ENCODE measurements at regions not wholly inside any gene's neighbourhood (a gene's known extent, or its start where the extent isn't known, plus 50 kb on each side); places are given as distances from the start of the nearest gene placed in this dataset.

DNA sequence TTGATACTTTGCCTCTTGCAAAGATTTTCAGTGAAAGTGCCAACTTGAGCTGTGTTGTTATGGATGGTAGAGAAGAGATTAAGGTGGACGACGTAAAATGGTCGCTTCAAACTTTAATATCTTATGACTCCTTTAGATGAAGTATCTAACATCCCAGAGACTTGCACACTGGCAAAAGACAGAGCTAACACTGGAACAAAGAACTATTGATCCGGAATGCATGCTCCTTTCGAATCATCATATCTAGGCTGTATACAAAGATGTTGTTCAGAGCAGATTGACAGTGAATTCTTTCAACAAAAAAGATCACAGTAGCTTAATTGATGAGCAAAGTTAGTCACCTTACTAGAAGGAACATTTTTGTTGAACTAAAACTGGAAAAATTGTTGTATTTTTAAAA lies 592.7 kb downstream of the NXPH1 start:
- H3K9me3 ChIP-seq (ENCODE audit: control insufficient read depth, insufficient read depth, low read depth, low read length) = no peaks in the 10 kb centered on the region
- no peak for TF ChIP-seq ZNF664 (tag by site-specific recombination; IDR thresholded peaks at IDR 0.05)
- CTCF ChIA-PET = no interaction called here
- no peaks in the 10 kb centered on the region for H3K4me1 ChIP-seq (ENCODE audit: control insufficient read depth, insufficient read depth, low read length)
- H3K4me3 ChIP-seq (ENCODE audit: low read depth, low read length) = no peak overlapping the region
- POLR2A ChIA-PET = no interaction called here
- H3K36me3 ChIP-seq (ENCODE audit: control insufficient read depth in 2 of 2, insufficient read depth in 1 of 2, low read length in 2 of 2) = no peaks in the 10 kb centered on the region
- no peak overlapping the region for H3K27ac ChIP-seq (ENCODE audit: extremely low read depth, low read depth, low read length)

DNA sequence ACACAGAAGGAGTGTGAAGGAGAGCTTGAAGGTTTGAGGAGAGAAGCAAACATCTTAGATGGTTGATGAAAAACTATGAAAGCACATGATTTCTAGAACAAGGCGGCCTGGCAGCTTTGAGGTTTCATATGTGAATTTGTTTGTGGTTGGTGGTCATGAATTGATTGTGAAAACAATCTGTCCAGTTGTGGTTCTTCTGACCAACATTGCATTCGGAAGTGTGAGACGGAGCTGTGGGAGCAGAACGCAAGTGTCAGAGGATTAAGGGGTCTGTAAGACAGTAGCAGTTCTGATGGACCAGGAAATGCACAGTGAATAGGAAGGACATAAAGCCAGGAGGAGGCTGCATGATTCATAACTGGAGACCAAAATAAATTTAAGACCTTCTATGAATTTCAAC lies 594.6 kb downstream of the NXPH1 start:
- ChIA-PET POLR2A (no interaction called here), CTCF (no interaction called here)
- Histone ChIP-seq H3K4me1 (ENCODE audit: control insufficient read depth, insufficient read depth, low read length) (no peaks in the 10 kb centered on the region), H3K27ac (ENCODE audit: extremely low read depth, low read depth, low read length) (no peak overlapping the region), H3K36me3 (ENCODE audit: control insufficient read depth in 2 of 2, insufficient read depth in 1 of 2, low read length in 2 of 2) (no peaks in the 10 kb centered on the region), H3K9me3 (ENCODE audit: control insufficient read depth, insufficient read depth, low read depth, low read length) (no peaks in the 10 kb centered on the region), H3K4me3 (ENCODE audit: low read depth, low read length) (no peak overlapping the region)
- no peak for TF ChIP-seq RBAK (tag by site-specific recombination; IDR thresholded peaks at IDR 0.05)
- TF ChIP-seq ZNF214 (tag by site-specific recombination; IDR thresholded peaks at IDR 0.05; ENCODE audit: borderline replicate concordance) = no peak
- TF ChIP-seq ZNF211 (tag by site-specific recombination; IDR thresholded peaks at IDR 0.05; ENCODE audit: low read depth) = no peak
- TF ChIP-seq ZNF138 (tag by site-specific recombination; IDR thresholded peaks at IDR 0.05; ENCODE audit: borderline replicate concordance) = no peak
- no peak for TF ChIP-seq ZNF23 (tag by site-specific recombination; IDR thresholded peaks at IDR 0.05; ENCODE audit: borderline replicate concordance)
- no peak for TF ChIP-seq ZNF19 (tag by site-specific recombination; IDR thresholded peaks at IDR 0.05; ENCODE audit: low read depth)
- TF ChIP-seq, protein P1, sequence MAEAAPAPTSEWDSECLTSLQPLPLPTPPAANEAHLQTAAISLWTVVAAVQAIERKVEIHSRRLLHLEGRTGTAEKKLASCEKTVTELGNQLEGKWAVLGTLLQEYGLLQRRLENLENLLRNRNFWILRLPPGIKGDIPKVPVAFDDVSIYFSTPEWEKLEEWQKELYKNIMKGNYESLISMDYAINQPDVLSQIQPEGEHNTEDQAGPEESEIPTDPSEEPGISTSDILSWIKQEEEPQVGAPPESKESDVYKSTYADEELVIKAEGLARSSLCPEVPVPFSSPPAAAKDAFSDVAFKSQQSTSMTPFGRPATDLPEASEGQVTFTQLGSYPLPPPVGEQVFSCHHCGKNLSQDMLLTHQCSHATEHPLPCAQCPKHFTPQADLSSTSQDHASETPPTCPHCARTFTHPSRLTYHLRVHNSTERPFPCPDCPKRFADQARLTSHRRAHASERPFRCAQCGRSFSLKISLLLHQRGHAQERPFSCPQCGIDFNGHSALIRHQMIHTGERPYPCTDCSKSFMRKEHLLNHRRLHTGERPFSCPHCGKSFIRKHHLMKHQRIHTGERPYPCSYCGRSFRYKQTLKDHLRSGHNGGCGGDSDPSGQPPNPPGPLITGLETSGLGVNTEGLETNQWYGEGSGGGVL (tag by site-specific recombination; IDR thresholded peaks at IDR 0.05) = no peak
- TF ChIP-seq KLF8 (tag by site-specific recombination; IDR thresholded peaks at IDR 0.05) = no peak
- TF ChIP-seq PRDM4 (tag by site-specific recombination; IDR thresholded peaks at IDR 0.05) = no peak
- TF ChIP-seq ZNF2 (tag by site-specific recombination; IDR thresholded peaks at IDR 0.05) = no peak

DNA sequence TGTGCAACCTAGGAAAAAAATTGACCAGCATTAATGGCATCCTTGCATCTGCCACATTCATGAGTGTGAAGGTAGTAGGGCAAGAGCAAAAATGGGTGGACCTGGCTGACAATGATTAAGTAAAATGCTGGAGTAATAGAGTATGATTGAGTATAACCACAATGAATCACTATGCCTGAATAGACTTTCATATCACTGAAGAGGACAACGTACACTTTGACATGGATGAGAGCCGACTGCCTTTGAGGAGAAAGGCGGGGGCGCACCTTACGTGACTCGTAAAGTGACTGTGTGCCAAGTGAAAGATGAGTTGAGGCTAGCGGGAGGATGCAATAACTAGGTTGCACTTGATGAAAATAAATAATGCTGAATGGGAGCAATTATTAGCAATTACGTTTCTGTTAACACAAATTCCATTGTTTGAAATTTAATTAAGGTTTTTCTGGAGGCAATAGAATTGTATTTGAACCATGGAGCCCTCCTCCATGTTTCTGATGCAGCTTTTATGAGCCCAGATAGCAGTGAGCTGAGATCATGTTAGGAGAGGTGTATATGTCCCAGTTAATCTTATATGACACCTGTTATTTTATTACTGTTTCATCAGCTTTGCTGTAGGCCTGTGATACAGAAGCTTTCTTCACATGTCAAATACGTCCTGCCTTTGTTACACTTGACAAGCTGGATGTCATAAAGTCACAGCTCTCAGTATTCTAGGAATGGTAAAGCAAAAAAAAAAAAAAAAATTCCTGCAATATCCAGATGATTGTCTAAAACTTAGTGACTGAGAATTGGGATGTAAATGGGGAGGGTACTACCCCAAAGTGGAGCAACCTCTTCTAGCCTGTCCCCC lies 596.5 kb downstream of the NXPH1 start:
- Histone ChIP-seq H3K9me3 (ENCODE audit: control insufficient read depth, insufficient read depth, low read depth, low read length) (no peaks in the 10 kb centered on the region), H3K36me3 (ENCODE audit: control insufficient read depth in 2 of 2, insufficient read depth in 1 of 2, low read length in 2 of 2) (no peaks in the 10 kb centered on the region), H3K4me3 (ENCODE audit: low read depth, low read length) (no peak overlapping the region), H3K27ac (ENCODE audit: extremely low read depth, low read depth, low read length) (no peak overlapping the region), H3K4me1 (ENCODE audit: control insufficient read depth, insufficient read depth, low read length) (no peaks in the 10 kb centered on the region)
- ChIA-PET POLR2A (no interaction called here), CTCF (no interaction called here)
- TF ChIP-seq, protein P2, sequence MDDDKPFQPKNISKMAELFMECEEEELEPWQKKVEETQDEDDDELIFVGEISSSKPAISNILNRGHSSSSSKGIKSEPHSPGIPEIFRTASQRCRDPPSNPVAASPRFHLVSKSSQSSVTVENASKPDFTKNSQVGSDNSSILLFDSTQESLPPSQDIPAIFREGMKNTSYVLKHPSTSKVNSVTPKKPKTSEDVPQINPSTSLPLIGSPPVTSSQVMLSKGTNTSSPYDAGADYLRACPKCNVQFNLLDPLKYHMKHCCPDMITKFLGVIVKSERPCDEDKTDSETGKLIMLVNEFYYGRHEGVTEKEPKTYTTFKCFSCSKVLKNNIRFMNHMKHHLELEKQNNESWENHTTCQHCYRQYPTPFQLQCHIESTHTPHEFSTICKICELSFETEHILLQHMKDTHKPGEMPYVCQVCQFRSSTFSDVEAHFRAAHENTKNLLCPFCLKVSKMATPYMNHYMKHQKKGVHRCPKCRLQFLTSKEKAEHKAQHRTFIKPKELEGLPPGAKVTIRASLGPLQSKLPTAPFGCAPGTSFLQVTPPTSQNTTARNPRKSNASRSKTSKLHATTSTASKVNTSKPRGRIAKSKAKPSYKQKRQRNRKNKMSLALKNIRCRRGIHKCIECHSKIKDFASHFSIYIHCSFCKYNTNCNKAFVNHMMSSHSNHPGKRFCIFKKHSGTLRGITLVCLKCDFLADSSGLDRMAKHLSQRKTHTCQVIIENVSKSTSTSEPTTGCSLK (tag by site-specific recombination; IDR thresholded peaks at IDR 0.05) = no peak
- TF ChIP-seq ZNF777 (tag by site-specific recombination; IDR thresholded peaks at IDR 0.05; ENCODE audit: borderline replicate concordance) (no peak), ZNF658 (tag by site-specific recombination; IDR thresholded peaks at IDR 0.05) (no peak), FEZF1 (tag by site-specific recombination; IDR thresholded peaks at IDR 0.05) (no peak), ZNF433 (tag by site-specific recombination; IDR thresholded peaks at IDR 0.05; ENCODE audit: low read depth) (no peak), KLF17 (tag by site-specific recombination; IDR thresholded peaks at IDR 0.05) (no peak)

Data from HEK293 (cell line).